ENCODE measurements at regions not wholly inside any gene's neighbourhood (a gene's known extent, or its start where the extent isn't known, plus 50 kb on each side); places are given as distances from the start of the nearest gene placed in this dataset.
"Not testable (repeated sequence)": the region's sequence is repeated elsewhere in the genome, so short reads cannot be mapped to it uniquely, and the experiment has no call there.

GRCh38 chr11:57942808-57943207 is 80.9 kb upstream of the OR9Q1 start:
- Histone ChIP-seq H3K27me3 (ENCODE audit: insufficient read depth, low read length) (peaks cover 12% of the 10 kb centered on the region; the same call in 1 of the 2 replicates), H3K4me3 (ENCODE audit: low read depth, low read length) (no peak overlapping the region), H3K79me2 (ENCODE audit: control insufficient read depth, insufficient read depth, low read length, unreplicated experiment) (no peaks in the 10 kb centered on the region), H2AFZ (ENCODE audit: low read length, unreplicated experiment) (no peak overlapping the region), H3K36me3 (ENCODE audit: insufficient read depth, low read length) (no peaks in the 10 kb centered on the region), H3K4me1 (ENCODE audit: control insufficient read depth, insufficient read depth, low read length, unreplicated experiment) (no peaks in the 10 kb centered on the region), H3K27ac (ENCODE audit: low read depth, low read length) (no peak overlapping the region)

DNA sequence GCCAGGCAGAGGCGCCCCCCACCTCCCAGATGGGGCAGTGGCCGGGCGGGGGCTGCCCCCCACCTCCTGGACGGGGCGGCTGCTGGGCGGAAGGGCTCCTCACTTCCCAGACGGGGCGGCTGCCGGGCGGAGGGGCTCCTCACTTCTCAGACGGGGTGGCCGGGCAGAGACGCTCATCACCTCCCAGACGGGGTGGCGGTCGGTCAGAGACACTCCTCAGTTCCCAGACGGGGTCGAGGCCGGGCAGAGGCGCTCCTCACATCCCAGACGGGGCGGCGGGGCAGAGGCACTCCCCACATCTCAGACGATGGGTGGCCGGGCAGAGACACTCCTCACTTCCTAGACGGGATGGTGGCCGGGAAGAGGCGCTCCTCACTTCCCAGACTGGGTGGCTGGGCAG is 79.9 kb upstream of the OR9Q1 start:
- H3K27me3 ChIP-seq (ENCODE audit: insufficient read depth, low read length); H3K4me1 ChIP-seq (ENCODE audit: control insufficient read depth, insufficient read depth, low read length, unreplicated experiment); H3K27ac ChIP-seq (ENCODE audit: low read depth, low read length); H2AFZ ChIP-seq (ENCODE audit: low read length, unreplicated experiment); H3K79me2 ChIP-seq (ENCODE audit: control insufficient read depth, insufficient read depth, low read length, unreplicated experiment); H3K4me3 ChIP-seq (ENCODE audit: low read depth, low read length); H3K36me3 ChIP-seq (ENCODE audit: insufficient read depth, low read length): not testable (repeated sequence)

- Histone ChIP-seq H3K27me3 (ENCODE audit: insufficient read depth, low read length) (0 out of 2 replicates have a peak, but pooled peaks cover 3% of the 10 kb centered on the region), H3K36me3 (ENCODE audit: insufficient read depth, low read length) (no peaks in the 10 kb centered on the region), H3K4me1 (ENCODE audit: control insufficient read depth, insufficient read depth, low read length, unreplicated experiment) (no peaks in the 10 kb centered on the region), H3K27ac (ENCODE audit: low read depth, low read length) (no peak overlapping the region), H2AFZ (ENCODE audit: low read length, unreplicated experiment) (no peak overlapping the region), H3K4me3 (ENCODE audit: low read depth, low read length) (no peak overlapping the region), H3K79me2 (ENCODE audit: control insufficient read depth, insufficient read depth, low read length, unreplicated experiment) (no peaks in the 10 kb centered on the region)
Measured at GRCh38 chr11:57946628-57947027, 77.1 kb upstream of the OR9Q1 start.

GRCh38 chr11:57964660-57965059 is 59.0 kb upstream of the OR9Q1 start:
- Histone ChIP-seq H3K4me3 (ENCODE audit: low read depth, low read length) (no peak overlapping the region), H2AFZ (ENCODE audit: low read length, unreplicated experiment) (no peak overlapping the region), H3K4me1 (ENCODE audit: control insufficient read depth, insufficient read depth, low read length, unreplicated experiment) (no peaks in the 10 kb centered on the region), H3K36me3 (ENCODE audit: insufficient read depth, low read length) (no peaks in the 10 kb centered on the region), H3K79me2 (ENCODE audit: control insufficient read depth, insufficient read depth, low read length, unreplicated experiment) (no peaks in the 10 kb centered on the region), H3K27me3 (ENCODE audit: insufficient read depth, low read length) (peaks cover 14% of the 10 kb centered on the region; the same call in 1 of the 2 replicates), H3K27ac (ENCODE audit: low read depth, low read length) (no peak overlapping the region)

DNA sequence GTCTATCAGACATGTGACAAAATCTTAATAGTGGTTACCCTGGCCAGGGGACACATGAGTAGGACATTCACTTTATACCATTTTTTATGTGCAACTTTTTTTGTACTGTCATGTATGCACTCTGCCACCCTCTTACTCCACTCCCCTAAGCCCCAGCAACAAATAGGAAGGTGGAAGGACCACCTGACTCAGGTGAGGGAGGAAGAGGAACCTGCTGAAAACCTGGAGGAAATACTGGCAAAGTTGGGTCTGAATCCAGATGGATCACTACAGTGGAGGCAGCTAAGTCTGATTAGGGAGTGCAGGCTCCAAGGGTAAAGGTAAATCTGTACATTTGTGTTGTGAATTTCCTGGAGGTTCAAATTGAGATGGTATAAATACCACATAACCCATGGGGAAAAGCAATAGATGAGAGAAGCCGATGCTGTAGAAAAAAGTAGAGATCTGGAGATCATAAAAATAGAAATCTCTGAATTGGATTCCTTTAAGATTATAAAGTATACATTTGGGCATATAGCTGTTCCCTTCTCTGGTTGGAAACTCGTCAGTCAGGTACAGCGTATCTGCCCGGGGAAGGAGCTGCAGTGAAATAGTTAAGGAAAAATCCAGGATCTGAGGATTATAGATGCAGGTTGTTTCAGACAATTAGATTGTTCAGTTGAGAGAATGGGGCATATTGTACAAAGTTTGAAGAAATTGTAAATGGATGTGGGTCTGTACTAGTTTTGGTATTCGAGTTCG is 52.2 kb upstream of the OR9Q1 start:
- Histone ChIP-seq H3K36me3 (ENCODE audit: insufficient read depth, low read length) (no peaks in the 10 kb centered on the region), H2AFZ (ENCODE audit: low read length, unreplicated experiment) (no peak overlapping the region), H3K27me3 (ENCODE audit: insufficient read depth, low read length) (peaks cover 7% of the 10 kb centered on the region; the same call in 1 of the 2 replicates), H3K79me2 (ENCODE audit: control insufficient read depth, insufficient read depth, low read length, unreplicated experiment) (no peaks in the 10 kb centered on the region), H3K27ac (ENCODE audit: low read depth, low read length) (no peak overlapping the region), H3K4me1 (ENCODE audit: control insufficient read depth, insufficient read depth, low read length, unreplicated experiment) (no peaks in the 10 kb centered on the region), H3K4me3 (ENCODE audit: low read depth, low read length) (no peak overlapping the region)

DNA sequence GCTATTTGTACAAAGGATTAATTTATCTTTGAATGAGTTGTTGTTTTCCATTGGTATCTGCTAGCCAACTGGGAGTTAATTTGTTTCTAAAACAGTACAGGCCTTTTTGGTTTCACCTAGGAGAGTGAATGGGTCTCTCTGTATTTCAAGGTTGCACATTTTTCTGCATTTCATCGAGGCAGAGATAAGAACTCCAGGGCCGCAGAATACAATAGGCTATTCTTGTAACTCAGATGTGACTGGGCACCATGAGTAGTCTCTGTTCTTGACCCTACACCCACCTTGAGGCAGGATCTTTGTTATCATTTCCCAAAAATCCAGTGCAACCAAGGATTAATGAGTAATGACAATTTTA is 51.7 kb upstream of the OR9Q1 start:
- Histone ChIP-seq H3K27ac (ENCODE audit: low read depth, low read length) (no peak overlapping the region), H3K36me3 (ENCODE audit: insufficient read depth, low read length) (no peaks in the 10 kb centered on the region), H3K27me3 (ENCODE audit: insufficient read depth, low read length) (peaks cover 7% of the 10 kb centered on the region; the same call in 1 of the 2 replicates), H3K79me2 (ENCODE audit: control insufficient read depth, insufficient read depth, low read length, unreplicated experiment) (no peaks in the 10 kb centered on the region), H2AFZ (ENCODE audit: low read length, unreplicated experiment) (no peak overlapping the region), H3K4me3 (ENCODE audit: low read depth, low read length) (no peak overlapping the region), H3K4me1 (ENCODE audit: control insufficient read depth, insufficient read depth, low read length, unreplicated experiment) (no peaks in the 10 kb centered on the region)
